GM12878 (cell line): ENCODE measurements at regions not wholly inside any gene's neighbourhood (a gene's known extent, or its start where the extent isn't known, plus 50 kb on each side); places are given as distances from the start of the nearest gene placed in this dataset.

ENCODE experiments used
- ATAC-seq: fragments of 200-7000 bp; cut with Tn5 transposase; 3 replicates; pipeline ENCODE4 v1.9.1; 2020; ENCODE audit warnings: mild to moderate bottlenecking, moderate library complexity
- BruUV-seq: library from RNA; stranded (reverse); fragments of 400-500 nt; replicated peaks from 2 replicates; lab custom pipeline; 2021; lab: Mats Ljungman, UMichigan
- CTCF ChIA-PET: fragments of 300-600 bp; sonication (Branson Sonifier 250); formaldehyde crosslinking; extraction: SDS; loops from one replicate; lab custom pipeline; 2021; ENCODE audit warnings: inconsistent platforms; lab: Yijun Ruan, JAX
- POLR2A ChIA-PET: fragments of 350-600 bp; formaldehyde crosslinking; extraction: SDS; loops from one replicate; lab custom pipeline; 2021; ENCODE audit warnings: inconsistent platforms; lab: Charles Lee
- RAD21 ChIA-PET: fragments of 300-600 bp; sonication (Branson Sonifier 250); formaldehyde crosslinking; loops from one replicate; lab custom pipeline; 2023; ENCODE audit warnings: antibody characterized with exemption; ENCODE audit not compliant: unreplicated experiment; lab: Charles Lee
- SMC1A ChIA-PET: fragments of 300-600 bp; sonication (Branson Sonifier 250); formaldehyde crosslinking; loops from one replicate; lab custom pipeline; 2023; ENCODE audit not compliant: unreplicated experiment, uncharacterized antibody; lab: Charles Lee
- DNase-seq: peaks from one replicate; pipeline ENCODE4 v3.0.0-alpha.2; 2011; ENCODE audit warnings: low read depth, low spot score
- FAIRE-seq: peaks from 3 replicates; lab custom pipeline; 2011; peaks lifted over from hg19 to GRCh38; lab: Jason Lieb, UNC
- H2AFZ ChIP-seq: 2 replicates; pipeline ENCODE4 v1.6.0; 2011; ENCODE audit warnings: low read depth, low read length, control low read depth; ENCODE audit not compliant: control insufficient read depth
- H3K27ac ChIP-seq: 2 replicates; pipeline ENCODE4 v1.5.1; 2011; ENCODE audit warnings: control low read depth; ENCODE audit not compliant: control insufficient read depth, insufficient read depth
- H3K27me3 ChIP-seq, 2 experiments: replicated peaks in 1 of 2; 2 replicates each; pipeline versions ENCODE4 v1.6.0 to v1.6.1; 2011; ENCODE audit warnings: low read length in 1 of 2; ENCODE audit not compliant: control insufficient read depth in 2 of 2, insufficient read depth in 2 of 2
- H3K36me3 ChIP-seq, 2 experiments: 2 replicates each; pipeline ENCODE4 v1.5.1; 2011; ENCODE audit warnings: low read length in 1 of 2; ENCODE audit not compliant: control insufficient read depth in 2 of 2, insufficient read depth in 2 of 2
- H3K4me1 ChIP-seq: 2 replicates; pipeline ENCODE4 v1.6.1; 2011; ENCODE audit warnings: mild to moderate bottlenecking, low read length, moderate library complexity, mixed read lengths; ENCODE audit not compliant: control insufficient read depth, insufficient read depth
- H3K4me2 ChIP-seq: 2 replicates; pipeline ENCODE4 v1.6.0; 2011; ENCODE audit warnings: control low read depth; ENCODE audit not compliant: control insufficient read depth, insufficient read depth
- H3K4me3 ChIP-seq: fragments of 200-600 bp; sonication (generic); 2 replicates; pipeline ENCODE4 v1.5.1; 2016
- H3K79me2 ChIP-seq: 2 replicates; pipeline ENCODE4 v1.6.0; 2011; ENCODE audit warnings: low read length; ENCODE audit not compliant: control insufficient read depth, insufficient read depth
- H3K9ac ChIP-seq: 2 replicates; pipeline ENCODE4 v1.8.0; 2011; ENCODE audit warnings: low read length, control low read depth, mixed read lengths; ENCODE audit not compliant: control insufficient read depth, insufficient read depth
- H3K9me3 ChIP-seq: replicated peaks from 3 replicates; pipeline ENCODE4 v1.5.1; 2011; ENCODE audit warnings: mild to moderate bottlenecking, low read length; ENCODE audit not compliant: control insufficient read depth, insufficient read depth
- H4K20me1 ChIP-seq: 2 replicates; pipeline ENCODE4 v1.6.0; 2011; ENCODE audit not compliant: control insufficient read depth, insufficient read depth
- FOXM1 ChIP-seq: IDR thresholded peaks from 2 replicates; pipeline ENCODE4 v1.6.1; 2012; ENCODE audit warnings: low read depth, mild to moderate bottlenecking, inconsistent platforms, low read length, moderate library complexity
- NFYB ChIP-seq: IDR thresholded peaks from 2 replicates; pipeline ENCODE4 v1.6.1; 2011; ENCODE audit warnings: low read depth, mild to moderate bottlenecking, low read length, improper control_type of control experiment, moderate library complexity; ENCODE audit not compliant: insufficient read depth
- RB1 ChIP-seq: fragments of 450-650 bp; formaldehyde crosslinking; IDR thresholded peaks from 2 replicates; pipeline ENCODE4 v1.6.1; 2017; ENCODE audit warnings: mild to moderate bottlenecking, borderline replicate concordance
- RELA ChIP-seq: fragments of 450-650 bp; IDR thresholded peaks from 2 replicates; pipeline ENCODE4 v1.8.0; 2014; ENCODE audit warnings: borderline replicate concordance; ENCODE audit not compliant: partially characterized antibody
- TCF3 ChIP-seq: IDR thresholded peaks from 2 replicates; pipeline ENCODE4 v1.6.1; 2012; ENCODE audit warnings: low read depth, mild to moderate bottlenecking, low read length, borderline replicate concordance; ENCODE audit not compliant: insufficient read depth
- YBX1 ChIP-seq: fragments of 450-650 bp; IDR thresholded peaks from 2 replicates; pipeline ENCODE4 v1.6.1; 2016; ENCODE audit warnings: antibody characterized with exemption
- ZNF24 ChIP-seq: fragments of 450-650 bp; IDR thresholded peaks from 2 replicates; pipeline ENCODE4 v1.6.1; 2017; ENCODE audit warnings: antibody characterized with exemption, mild to moderate bottlenecking
- ZSCAN29 ChIP-seq: fragments of 450-650 bp; IDR thresholded peaks from 2 replicates; pipeline ENCODE4 v1.6.1; 2017; ENCODE audit warnings: mild to moderate bottlenecking, moderate library complexity
- WGBS: methylation state at CpG from one replicate; pipeline ENCODE4 v1.1.6; 2016; ENCODE audit warnings: low lambda C conversion rate; ENCODE audit not compliant: insufficient replicate concordance, insufficient coverage; ENCODE audit errors: missing lambda C conversion rate; 5-methylcytosine and 5-hydroxymethylcytosine counted together
- in situ Hi-C: fragments of 300-500 bp; cut with MboI; formaldehyde crosslinking; loops from 9 replicates; pipeline ENCODE4 v1.14.3; 2018; ENCODE audit warnings: mixed read lengths
- intact Hi-C: fragments of 100-400 bp; cut with micrococcal nuclease; formaldehyde crosslinking; loops from one replicate; pipeline ENCODE4 v1.14.2; 2022; ENCODE audit not compliant: unreplicated experiment
- TF ChIP-seq, protein P1 (sequence below): fragments of 450-650 bp; IDR thresholded peaks from 2 replicates; pipeline ENCODE4 v1.6.1; 2016; ENCODE audit warnings: mild to moderate bottlenecking, moderate library complexity, borderline replicate concordance

DNA sequence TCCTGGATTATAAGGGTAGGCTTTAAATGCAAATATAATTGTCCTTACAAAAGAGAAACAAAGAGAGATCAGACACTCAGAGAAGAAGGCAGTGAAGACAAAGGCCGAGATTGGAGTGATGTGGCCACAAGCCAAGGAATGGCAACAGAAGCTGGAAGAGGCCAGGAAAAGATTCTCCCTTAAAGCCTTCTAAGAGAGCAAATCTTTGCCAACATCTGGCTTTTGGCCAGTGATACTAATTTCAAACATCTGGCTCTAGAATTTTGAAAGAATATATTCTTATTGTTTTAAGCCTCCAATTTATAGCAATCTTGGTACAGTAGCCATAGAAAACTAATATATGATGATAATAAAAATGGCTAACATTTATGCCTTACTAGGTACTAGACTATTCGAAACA lies 615.8 kb upstream of the ZNF385D start:
- FAIRE-seq, result no peak
- ChIA-PET POLR2A (no interaction called here), RAD21 (no interaction called here)

More for the DNA sequence above, 615.8 kb upstream of the ZNF385D start:
- ChIA-PET CTCF (no interaction called here), SMC1A (no interaction called here)
- H3K36me3 ChIP-seq, result no peaks in the 10 kb centered on the region
- intact Hi-C loops (no loop called here), in situ Hi-C loops (no loop called here)
- no peak overlapping the region for H2AFZ ChIP-seq
- H3K27me3 ChIP-seq, result peaks cover 4 to 5% of the 10 kb centered on the region in 2 experiments; a peak in 2 of 4 replicates
- H3K4me2 ChIP-seq, result no peak overlapping the region
- 3% methylated on average over 2 of the region's 2 CpGs for WGBS
- H3K9ac ChIP-seq, result no peak overlapping the region
- no peaks in the 10 kb centered on the region for H4K20me1 ChIP-seq
- ATAC-seq (no peak), DNase-seq (no peak)
- TF ChIP-seq, protein P1, sequence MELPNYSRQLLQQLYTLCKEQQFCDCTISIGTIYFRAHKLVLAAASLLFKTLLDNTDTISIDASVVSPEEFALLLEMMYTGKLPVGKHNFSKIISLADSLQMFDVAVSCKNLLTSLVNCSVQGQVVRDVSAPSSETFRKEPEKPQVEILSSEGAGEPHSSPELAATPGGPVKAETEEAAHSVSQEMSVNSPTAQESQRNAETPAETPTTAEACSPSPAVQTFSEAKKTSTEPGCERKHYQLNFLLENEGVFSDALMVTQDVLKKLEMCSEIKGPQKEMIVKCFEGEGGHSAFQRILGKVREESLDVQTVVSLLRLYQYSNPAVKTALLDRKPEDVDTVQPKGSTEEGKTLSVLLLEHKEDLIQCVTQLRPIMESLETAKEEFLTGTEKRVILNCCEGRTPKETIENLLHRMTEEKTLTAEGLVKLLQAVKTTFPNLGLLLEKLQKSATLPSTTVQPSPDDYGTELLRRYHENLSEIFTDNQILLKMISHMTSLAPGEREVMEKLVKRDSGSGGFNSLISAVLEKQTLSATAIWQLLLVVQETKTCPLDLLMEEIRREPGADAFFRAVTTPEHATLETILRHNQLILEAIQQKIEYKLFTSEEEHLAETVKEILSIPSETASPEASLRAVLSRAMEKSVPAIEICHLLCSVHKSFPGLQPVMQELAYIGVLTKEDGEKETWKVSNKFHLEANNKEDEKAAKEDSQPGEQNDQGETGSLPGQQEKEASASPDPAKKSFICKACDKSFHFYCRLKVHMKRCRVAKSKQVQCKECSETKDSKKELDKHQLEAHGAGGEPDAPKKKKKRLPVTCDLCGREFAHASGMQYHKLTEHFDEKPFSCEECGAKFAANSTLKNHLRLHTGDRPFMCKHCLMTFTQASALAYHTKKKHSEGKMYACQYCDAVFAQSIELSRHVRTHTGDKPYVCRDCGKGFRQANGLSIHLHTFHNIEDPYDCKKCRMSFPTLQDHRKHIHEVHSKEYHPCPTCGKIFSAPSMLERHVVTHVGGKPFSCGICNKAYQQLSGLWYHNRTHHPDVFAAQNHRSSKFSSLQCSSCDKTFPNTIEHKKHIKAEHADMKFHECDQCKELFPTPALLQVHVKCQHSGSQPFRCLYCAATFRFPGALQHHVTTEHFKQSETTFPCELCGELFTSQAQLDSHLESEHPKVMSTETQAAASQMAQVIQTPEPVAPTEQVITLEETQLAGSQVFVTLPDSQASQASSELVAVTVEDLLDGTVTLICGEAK, result no peak
- TF ChIP-seq FOXM1, result no peak
- no peak for TF ChIP-seq RELA
- no peak for TF ChIP-seq RB1
- no peak for TF ChIP-seq ZNF24
- TF ChIP-seq ZSCAN29, result no peak
- TF ChIP-seq YBX1, result no peak
- no peak for TF ChIP-seq NFYB
- no peak for TF ChIP-seq TCF3
- no peak overlapping the region for H3K27ac ChIP-seq
- H3K9me3 ChIP-seq, result no peaks in the 10 kb centered on the region
- H3K79me2 ChIP-seq, result no peaks in the 10 kb centered on the region
- no TSS peak for BruUV-seq
- H3K4me3 ChIP-seq, result no peak overlapping the region
- H3K4me1 ChIP-seq, result no peaks in the 10 kb centered on the region
